Neuronal stem cell (in vitro differentiated cells): ENCODE measurements at regions not wholly inside any gene's neighbourhood (a gene's known extent, or its start where the extent isn't known, plus 50 kb on each side); places are given as distances from the start of the nearest gene placed in this dataset.

Source experiments
- DNase-seq: peaks from one replicate; pipeline ENCODE4 v3.0.0-alpha.2; 2013; ENCODE audit warnings: low spot score
- H2AFZ ChIP-seq: one replicate; pipeline ENCODE4 v1.6.1; 2013; ENCODE audit warnings: mild to moderate bottlenecking, low read length, inconsistent platforms
- H2AK5ac ChIP-seq: 2 replicates; pipeline ENCODE4 v1.6.1; 2013; ENCODE audit warnings: low read depth, mild to moderate bottlenecking, inconsistent platforms, low read length, moderate library complexity, mixed read lengths
- H2BK120ac ChIP-seq: 2 replicates; pipeline ENCODE4 v1.6.1; 2013; ENCODE audit warnings: low read depth, mild to moderate bottlenecking, inconsistent platforms, low read length, moderate library complexity, mixed read lengths
- H2BK12ac ChIP-seq: one replicate; pipeline ENCODE4 v1.6.1; 2013; ENCODE audit warnings: low read length, inconsistent platforms
- H2BK15ac ChIP-seq: 2 replicates; pipeline ENCODE4 v1.6.1; 2013; ENCODE audit warnings: mild to moderate bottlenecking, low read length, inconsistent platforms, mixed read lengths
- H2BK5ac ChIP-seq: one replicate; pipeline ENCODE4 v1.6.1; 2013; ENCODE audit warnings: inconsistent platforms, mild to moderate bottlenecking, low read length, moderate library complexity
- H3K14ac ChIP-seq: one replicate; pipeline ENCODE4 v1.6.1; 2013; ENCODE audit warnings: low read length, inconsistent platforms
- H3K18ac ChIP-seq: 2 replicates; pipeline ENCODE4 v1.6.1; 2013; ENCODE audit warnings: low read length, inconsistent platforms
- H3K23ac ChIP-seq: 2 replicates; pipeline ENCODE4 v1.6.1; 2013; ENCODE audit warnings: low read depth, mild to moderate bottlenecking, mixed read lengths, low read length, inconsistent platforms; ENCODE audit not compliant: poor library complexity
- H3K27ac ChIP-seq: replicated peaks from 3 replicates; pipeline ENCODE4 v1.5.1; 2013; ENCODE audit warnings: low read length, inconsistent platforms
- H3K27me3 ChIP-seq, 3 experiments: 2 replicates each; pipeline ENCODE4 v1.6.1; 2013; ENCODE audit warnings: low read length in 3 of 3, mild to moderate bottlenecking in 2 of 3, inconsistent platforms in 1 of 3, low read depth in 1 of 3, mixed read lengths in 1 of 3, moderate library complexity in 1 of 3; ENCODE audit not compliant: control insufficient read depth in 3 of 3, insufficient read depth in 3 of 3
- H3K36me3 ChIP-seq, 2 donors: replicated peaks in 1 of 2; 2 replicates each; pipeline ENCODE4 v1.6.1; 2013; ENCODE audit warnings: low read length in 2 of 2; ENCODE audit not compliant: control insufficient read depth in 2 of 2, insufficient read depth in 2 of 2
- H3K4ac ChIP-seq: 2 replicates; pipeline ENCODE4 v1.6.1; 2013; ENCODE audit warnings: inconsistent platforms, mild to moderate bottlenecking, low read length, moderate library complexity
- H3K4me1 ChIP-seq, 2 donors: 1 replicate in 1 of 2; 2 replicates in 1 of 2; pipeline ENCODE4 v1.6.1; 2013; ENCODE audit warnings: low read length in 2 of 2, low read depth in 1 of 2; ENCODE audit not compliant: control insufficient read depth in 2 of 2, insufficient read depth in 1 of 2
- H3K4me2 ChIP-seq: one replicate; pipeline ENCODE4 v1.6.1; 2013; ENCODE audit warnings: mild to moderate bottlenecking, low read length, inconsistent platforms; ENCODE audit not compliant: insufficient read depth, poor library complexity, severe bottlenecking
- H3K4me3 ChIP-seq, 2 donors: 2 replicates each; pipeline ENCODE4 v1.5.1; 2013; ENCODE audit warnings: low read length in 2 of 2, mild to moderate bottlenecking in 2 of 2, inconsistent platforms in 1 of 2, moderate library complexity in 1 of 2
- H3K79me1 ChIP-seq: one replicate; pipeline ENCODE4 v1.6.1; 2013; ENCODE audit warnings: low read depth, mild to moderate bottlenecking, inconsistent platforms, low read length, moderate library complexity
- H3K9ac ChIP-seq: one replicate; pipeline ENCODE4 v1.6.1; 2013; ENCODE audit warnings: mild to moderate bottlenecking, low read depth, low read length, inconsistent platforms; ENCODE audit not compliant: poor library complexity
- H3K9me3 ChIP-seq, 2 donors: replicated peaks in 1 of 2; 2 replicates each; pipeline versions ENCODE3 to v1.6.1; 2013; ENCODE audit warnings: low read length in 2 of 2, mild to moderate bottlenecking in 2 of 2, inconsistent platforms in 1 of 2, low read depth in 1 of 2, mixed read lengths in 1 of 2, moderate library complexity in 1 of 2; ENCODE audit not compliant: control insufficient read depth in 2 of 2, insufficient read depth in 1 of 2
- H4K8ac ChIP-seq: one replicate; pipeline ENCODE4 v1.6.1; 2013; ENCODE audit warnings: low read depth, mild to moderate bottlenecking, inconsistent platforms, low read length, moderate library complexity
- H4K91ac ChIP-seq: one replicate; pipeline ENCODE4 v1.6.1; 2013; ENCODE audit warnings: low read length, low read depth, mild to moderate bottlenecking, inconsistent platforms; ENCODE audit not compliant: poor library complexity
- WGBS, 2 donors: extraction: QIAGEN DNeasy Blood & Tissue Kit; methylation state at CpG; one replicate each; pipeline ENCODE4 v1.1.7; 2013; ENCODE audit warnings: missing lambda C conversion rate in 2 of 2, mixed read lengths in 1 of 2; ENCODE audit not compliant: insufficient read length in 2 of 2, insufficient replicate concordance in 1 of 2; ENCODE audit errors: extremely low coverage in 2 of 2; 5-methylcytosine and 5-hydroxymethylcytosine counted together

DNA sequence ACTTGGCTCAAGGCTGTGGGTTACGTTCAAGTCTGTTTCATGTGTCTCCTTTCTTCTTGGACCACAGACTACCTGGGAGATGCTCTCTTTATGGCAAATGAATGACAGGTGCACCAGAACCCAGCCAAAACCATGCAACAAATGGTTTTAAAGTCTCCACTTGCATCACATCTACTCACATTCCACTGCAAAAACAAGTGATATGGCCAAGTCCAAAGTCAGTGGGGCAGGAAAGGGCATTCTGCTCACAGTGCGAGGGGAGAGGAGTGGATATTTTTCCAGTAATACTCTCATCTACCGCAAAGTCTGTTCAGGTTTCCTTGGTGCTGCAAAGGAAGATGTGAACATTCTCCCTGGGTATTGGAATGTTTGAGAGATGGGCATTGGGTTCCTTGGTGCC lies 120.5 kb downstream of the UCHL1 start:
- H4K91ac ChIP-seq, result no peak overlapping the region
- H2AFZ ChIP-seq, result no peak overlapping the region
- no peak overlapping the region for H3K23ac ChIP-seq
- no peak overlapping the region for H3K4ac ChIP-seq
- no peak overlapping the region for H3K4me3 ChIP-seq
- H3K27me3 ChIP-seq, result no peaks in the 10 kb centered on the region
- no peak overlapping the region for H3K18ac ChIP-seq
- no peak overlapping the region for H2AK5ac ChIP-seq
- H3K79me1 ChIP-seq, result no peaks in the 10 kb centered on the region
- H3K27ac ChIP-seq, result no peak overlapping the region
- H3K14ac ChIP-seq, result no peak overlapping the region
- H3K36me3 ChIP-seq, result no peaks in the 10 kb centered on the region
- H3K4me2 ChIP-seq, result no peak overlapping the region
- H2BK12ac ChIP-seq, result no peak overlapping the region
- DNase-seq, result no peak
- no peak overlapping the region for H2BK15ac ChIP-seq
- no peak overlapping the region for H2BK120ac ChIP-seq
- peaks cover 0 to 1% of the 10 kb centered on the region in 2 donors for H3K4me1 ChIP-seq
- no CpG with 5 or more reads among the region's 3 CpGs for WGBS, 2 donors
- H3K9me3 ChIP-seq, result peaks cover 0 to 3% of the 10 kb centered on the region in 2 donors
- H3K9ac ChIP-seq, result no peak overlapping the region
- H2BK5ac ChIP-seq, result no peak overlapping the region
- H4K8ac ChIP-seq, result no peak overlapping the region

DNA sequence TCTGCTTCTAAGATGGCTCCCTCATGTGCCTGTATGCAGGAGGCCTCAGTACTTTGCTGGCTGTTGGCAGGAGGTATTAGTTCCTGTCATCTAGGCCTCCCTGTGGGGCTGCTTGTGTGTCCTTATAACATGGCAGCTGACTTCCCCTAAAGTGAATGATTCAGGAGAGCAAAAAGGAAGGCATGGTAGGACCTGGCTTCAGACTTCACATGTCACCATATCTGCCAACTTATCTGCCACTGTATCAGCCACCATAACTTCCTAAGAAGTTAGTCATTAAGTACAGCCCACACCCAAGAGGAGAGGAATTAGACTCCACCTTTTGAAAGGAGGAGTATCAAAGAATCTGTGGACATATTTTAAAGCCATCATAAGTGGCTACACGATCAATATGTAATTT lies 122.5 kb downstream of the UCHL1 start:
- Histone ChIP-seq H3K27ac (no peak overlapping the region), H3K27me3 (no peaks in the 10 kb centered on the region), H3K14ac (no peak overlapping the region), H2BK120ac (no peak overlapping the region), H3K23ac (no peak overlapping the region), H2AK5ac (no peak overlapping the region), H3K4me2 (no peak overlapping the region), H2BK5ac (no peak overlapping the region), H3K18ac (no peak overlapping the region), H3K79me1 (no peaks in the 10 kb centered on the region), H3K4me3 (no peak overlapping the region), H2BK12ac (no peak overlapping the region), H4K8ac (no peak overlapping the region), H3K9ac (no peak overlapping the region), H3K4ac (no peak overlapping the region), H3K36me3 (no peaks in the 10 kb centered on the region), H3K9me3 (peaks cover 0 to 3% of the 10 kb centered on the region in 2 donors), H2AFZ (no peak overlapping the region), H3K4me1 (peaks cover 0 to 1% of the 10 kb centered on the region in 2 donors), H4K91ac (no peak overlapping the region), H2BK15ac (no peak overlapping the region)
- no peak for DNase-seq
- WGBS, 2 donors, result no CpG with 5 or more reads among the region's 1 CpG

DNA sequence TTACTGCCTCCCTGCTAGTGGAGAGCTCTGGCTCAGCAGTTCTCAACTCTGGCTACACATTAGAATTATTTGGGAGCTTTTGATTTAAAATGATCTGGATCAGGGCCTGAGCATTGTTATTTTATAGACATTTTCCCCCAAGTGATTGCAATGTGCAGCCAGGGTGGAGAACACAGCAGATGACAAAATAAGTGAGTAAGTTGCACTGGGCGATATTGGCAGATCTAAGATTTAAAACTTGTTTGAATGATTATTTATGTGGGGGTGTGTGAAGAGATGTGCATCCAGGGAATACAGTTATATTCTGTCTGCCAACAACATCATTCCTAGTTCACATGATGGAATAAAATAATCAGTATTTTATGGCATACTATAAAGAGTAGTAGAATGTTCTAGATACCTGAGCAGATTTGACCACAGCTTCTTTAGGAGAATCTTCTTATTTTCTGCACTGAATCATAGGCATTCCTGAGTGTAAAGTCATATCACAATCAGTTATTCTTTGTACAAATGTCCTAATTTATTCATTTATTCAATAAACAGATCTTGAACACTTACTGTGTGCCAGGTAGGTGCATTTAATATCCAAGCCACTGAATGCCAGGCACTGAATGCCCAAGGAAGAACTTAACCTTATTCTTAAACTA lies 123.9 kb downstream of the UCHL1 start:
- Histone ChIP-seq H3K27ac (no peak overlapping the region), H4K8ac (no peak overlapping the region), H3K4me1 (peaks cover 0 to 2% of the 10 kb centered on the region in 2 donors), H2BK12ac (no peak overlapping the region), H3K9me3 (peaks cover 0 to 3% of the 10 kb centered on the region in 2 donors), H3K4me2 (no peak overlapping the region), H3K4me3 (no peak overlapping the region), H2AK5ac (no peak overlapping the region), H3K79me1 (no peaks in the 10 kb centered on the region), H3K9ac (no peak overlapping the region), H2BK15ac (no peak overlapping the region), H4K91ac (no peak overlapping the region), H3K14ac (no peak overlapping the region), H3K4ac (no peak overlapping the region), H2BK120ac (no peak overlapping the region), H2BK5ac (no peak overlapping the region), H2AFZ (no peak overlapping the region), H3K23ac (no peak overlapping the region), H3K36me3 (no peaks in the 10 kb centered on the region), H3K18ac (no peak overlapping the region), H3K27me3 (no peaks in the 10 kb centered on the region)
- DNase-seq, result no peak
- WGBS, 2 donors, result no CpG with 5 or more reads among the region's 1 CpG

DNA sequence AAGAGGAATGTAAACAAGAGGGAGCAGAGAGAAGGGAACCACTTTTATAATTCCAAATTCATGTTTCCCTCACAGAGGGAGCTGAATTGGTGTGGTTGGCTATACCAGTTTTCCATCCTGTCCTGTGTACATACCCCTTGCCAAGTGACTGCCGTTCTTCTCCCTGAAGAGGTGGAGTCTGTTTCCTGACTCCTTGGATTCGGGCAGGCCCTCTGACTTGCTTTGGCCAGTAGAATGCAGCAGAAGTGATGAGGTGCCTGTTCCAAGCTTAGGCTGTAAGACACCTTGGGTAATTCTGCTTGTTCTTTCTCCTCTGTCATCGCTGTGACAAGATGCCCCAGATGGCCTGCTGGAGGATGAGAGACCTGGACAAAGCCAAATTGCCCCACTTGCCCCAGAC lies 124.7 kb downstream of the UCHL1 start:
- H3K79me1 ChIP-seq, result no peaks in the 10 kb centered on the region
- H3K4me2 ChIP-seq, result no peak overlapping the region
- H3K23ac ChIP-seq, result no peak overlapping the region
- H3K4me3 ChIP-seq, result no peak overlapping the region
- no peaks in the 10 kb centered on the region for H3K27me3 ChIP-seq
- H3K27ac ChIP-seq, result no peak overlapping the region
- no peaks in the 10 kb centered on the region for H3K36me3 ChIP-seq
- no peak overlapping the region for H2BK120ac ChIP-seq
- no CpG with 5 or more reads among the region's 3 CpGs for WGBS, 2 donors
- H3K4me1 ChIP-seq, result peaks cover 0 to 6% of the 10 kb centered on the region in 2 donors
- DNase-seq, result no peak
- no peak overlapping the region for H4K8ac ChIP-seq
- H2BK5ac ChIP-seq, result no peak overlapping the region
- H2BK12ac ChIP-seq, result no peak overlapping the region
- no peak overlapping the region for H4K91ac ChIP-seq
- H2AFZ ChIP-seq, result no peak overlapping the region
- no peak overlapping the region for H3K18ac ChIP-seq
- no peak overlapping the region for H3K14ac ChIP-seq
- H3K9ac ChIP-seq, result no peak overlapping the region
- H3K9me3 ChIP-seq, result peaks cover 0 to 3% of the 10 kb centered on the region in 2 donors
- no peak overlapping the region for H2BK15ac ChIP-seq
- H2AK5ac ChIP-seq, result no peak overlapping the region
- no peak overlapping the region for H3K4ac ChIP-seq
